C4-2B (cell line): ENCODE measurements at regions not wholly inside any gene's neighbourhood (a gene's known extent, or its start where the extent isn't known, plus 50 kb on each side); places are given as distances from the start of the nearest gene placed in this dataset.

Source experiments
- CTCF ChIP-seq: fragments of 450-650 bp; conservative IDR thresholded peaks from 2 replicates; pipeline ENCODE4 v1.5.1; 2017; ENCODE audit warnings: mild to moderate bottlenecking
- ZFX ChIP-seq: fragments of 450-650 bp; IDR thresholded peaks from 2 replicates; pipeline ENCODE4 v1.6.1; 2017

DNA sequence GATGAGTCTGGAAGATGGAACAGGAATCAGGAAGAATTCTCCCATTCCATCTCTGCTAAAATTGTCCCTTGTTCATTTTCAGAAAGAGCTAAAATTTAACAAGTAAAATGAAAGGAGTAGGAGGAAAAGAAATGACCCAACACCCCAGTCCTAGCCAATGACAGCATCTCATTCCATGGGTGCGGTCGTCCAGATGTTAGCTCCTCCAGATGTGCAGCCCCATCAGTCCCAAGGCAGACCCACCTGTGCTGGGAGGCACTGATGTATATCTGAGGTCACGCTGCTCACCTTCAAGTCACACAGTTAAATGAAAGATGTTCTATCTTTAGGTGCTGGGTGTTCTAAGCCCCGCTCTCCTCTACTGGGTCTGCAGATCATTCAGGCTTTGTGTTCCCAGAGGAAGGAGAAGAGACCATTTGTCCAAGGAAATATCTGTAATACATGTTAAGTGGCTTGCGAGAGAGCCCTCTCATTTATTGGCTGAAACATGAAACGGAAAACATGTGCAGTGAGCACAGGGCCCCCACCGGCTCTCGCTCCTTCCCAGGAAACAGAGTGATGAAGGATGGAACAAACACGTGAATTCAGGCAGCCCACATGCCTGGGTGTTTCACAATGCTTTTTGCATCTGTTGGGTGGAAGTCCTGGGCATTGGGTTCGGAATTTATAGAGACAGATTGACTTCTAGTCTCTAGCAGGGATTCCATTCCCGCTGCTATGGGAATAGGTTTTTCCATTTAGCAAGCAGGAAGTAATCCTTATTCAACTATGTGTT lies 294.6 kb downstream of the NUAK1 start:
- TF ChIP-seq CTCF = no peak
- no peak for TF ChIP-seq ZFX
